ENCODE measurements at regions not wholly inside any gene's neighbourhood (a gene's known extent, or its start where the extent isn't known, plus 50 kb on each side); places are given as distances from the start of the nearest gene placed in this dataset.

DNA sequence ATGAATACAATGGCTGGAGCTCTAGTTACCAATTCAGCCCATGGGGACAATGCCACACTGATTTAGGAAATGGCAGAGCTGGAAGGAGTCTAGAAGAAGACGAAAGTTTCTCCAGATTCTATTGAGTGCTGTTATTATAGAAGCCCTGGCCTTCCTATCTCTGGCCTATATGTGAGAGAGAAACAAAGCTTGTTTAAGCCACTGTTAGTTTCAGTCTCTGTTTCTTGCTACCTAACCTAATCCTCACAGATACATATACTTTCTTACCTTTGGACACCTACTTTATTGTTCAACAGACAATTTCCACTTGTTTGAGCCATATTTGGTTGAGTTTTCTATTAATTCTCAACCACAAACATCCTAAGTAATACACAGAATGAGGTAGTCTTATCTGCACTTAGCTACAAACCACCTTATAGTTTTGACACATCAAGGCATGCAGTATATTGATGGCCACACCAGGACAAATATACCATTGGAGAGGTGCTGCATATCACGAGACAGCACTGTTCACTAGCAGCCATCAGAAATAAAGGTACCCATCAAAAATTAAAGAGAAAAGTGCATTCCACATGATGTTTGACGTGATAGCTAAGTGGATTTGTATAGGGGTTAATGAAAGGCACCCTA, 190.2 kb downstream of the SMIM20 start:
- no peak overlapping the region for H3K4me3 ChIP-seq (ENCODE audit: low read depth, low read length)

DNA sequence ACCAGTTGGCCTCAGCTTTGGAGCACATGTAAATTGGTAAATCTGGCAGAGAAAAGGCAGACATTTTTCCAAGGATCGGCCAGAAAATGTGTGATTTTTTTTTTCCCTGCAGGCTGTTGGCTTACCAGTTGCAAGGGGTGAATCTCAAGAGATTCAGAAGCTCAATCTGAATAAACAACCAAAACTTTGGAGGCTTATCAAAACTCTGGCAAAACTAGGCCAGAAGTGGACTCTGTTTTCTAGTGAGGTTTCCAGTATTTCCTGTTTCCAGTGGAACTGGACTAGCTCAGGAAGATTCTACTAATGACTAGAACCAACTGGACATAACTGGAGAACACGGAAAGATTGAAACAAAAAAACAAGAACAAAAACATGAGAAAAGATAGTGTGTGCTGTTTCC, 191.3 kb downstream of the SMIM20 start:
- TF ChIP-seq, protein P1, sequence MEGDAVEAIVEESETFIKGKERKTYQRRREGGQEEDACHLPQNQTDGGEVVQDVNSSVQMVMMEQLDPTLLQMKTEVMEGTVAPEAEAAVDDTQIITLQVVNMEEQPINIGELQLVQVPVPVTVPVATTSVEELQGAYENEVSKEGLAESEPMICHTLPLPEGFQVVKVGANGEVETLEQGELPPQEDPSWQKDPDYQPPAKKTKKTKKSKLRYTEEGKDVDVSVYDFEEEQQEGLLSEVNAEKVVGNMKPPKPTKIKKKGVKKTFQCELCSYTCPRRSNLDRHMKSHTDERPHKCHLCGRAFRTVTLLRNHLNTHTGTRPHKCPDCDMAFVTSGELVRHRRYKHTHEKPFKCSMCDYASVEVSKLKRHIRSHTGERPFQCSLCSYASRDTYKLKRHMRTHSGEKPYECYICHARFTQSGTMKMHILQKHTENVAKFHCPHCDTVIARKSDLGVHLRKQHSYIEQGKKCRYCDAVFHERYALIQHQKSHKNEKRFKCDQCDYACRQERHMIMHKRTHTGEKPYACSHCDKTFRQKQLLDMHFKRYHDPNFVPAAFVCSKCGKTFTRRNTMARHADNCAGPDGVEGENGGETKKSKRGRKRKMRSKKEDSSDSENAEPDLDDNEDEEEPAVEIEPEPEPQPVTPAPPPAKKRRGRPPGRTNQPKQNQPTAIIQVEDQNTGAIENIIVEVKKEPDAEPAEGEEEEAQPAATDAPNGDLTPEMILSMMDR (IDR thresholded peaks at IDR 0.05; ENCODE audit: low read depth, low read length) = no peak
- H3K4me3 ChIP-seq (ENCODE audit: low read depth, low read length) = no peak overlapping the region

More for the DNA sequence above, 190.2 kb downstream of the SMIM20 start:
- TF ChIP-seq, protein P1 (IDR thresholded peaks at IDR 0.05; ENCODE audit: low read depth, low read length) = no peak

DNA sequence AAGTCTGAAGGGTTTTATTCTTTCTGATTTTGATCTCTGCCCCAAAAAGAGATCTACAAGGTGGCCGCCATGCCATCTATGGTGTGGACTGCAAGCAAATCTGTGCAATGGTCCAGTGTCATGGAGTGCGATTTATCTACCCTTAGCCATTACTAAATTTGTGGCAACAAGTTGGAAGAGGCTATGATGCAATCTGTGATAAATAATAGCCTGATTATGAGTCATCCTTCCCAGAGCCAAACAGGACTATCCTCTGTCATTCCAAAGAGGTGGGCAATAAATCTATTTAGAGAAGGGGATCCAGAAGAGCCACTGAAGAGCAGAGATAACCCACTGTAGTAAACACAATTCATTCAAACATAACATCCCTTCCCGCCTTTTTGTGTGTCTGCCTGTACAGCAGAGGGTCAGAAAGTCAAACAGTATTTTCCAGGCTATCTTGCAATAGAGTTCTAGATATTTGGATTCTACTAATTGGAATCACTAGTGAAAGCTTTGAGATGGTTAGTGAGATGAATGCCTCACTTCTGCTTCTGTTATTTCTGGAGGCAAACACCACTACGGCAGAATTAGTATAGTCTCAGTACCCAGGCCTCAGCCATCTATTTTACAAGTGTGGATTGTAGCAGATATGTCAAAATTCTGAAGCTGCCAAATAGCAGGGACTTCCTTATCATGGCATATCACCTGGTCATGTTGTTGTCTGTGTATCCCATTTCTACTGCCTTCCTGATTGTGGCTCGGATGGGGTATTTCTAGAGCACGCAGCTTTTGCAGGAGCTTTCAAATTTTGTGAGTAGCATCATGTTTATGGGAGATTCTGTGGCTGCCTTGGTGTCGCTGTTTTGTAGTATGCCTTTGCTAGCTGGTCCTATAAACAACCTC, 192.0 kb downstream of the SMIM20 start:
- H3K4me3 ChIP-seq (ENCODE audit: low read depth, low read length) = no peak overlapping the region
- TF ChIP-seq, protein P1 (IDR thresholded peaks at IDR 0.05; ENCODE audit: low read depth, low read length) = no peak

DNA sequence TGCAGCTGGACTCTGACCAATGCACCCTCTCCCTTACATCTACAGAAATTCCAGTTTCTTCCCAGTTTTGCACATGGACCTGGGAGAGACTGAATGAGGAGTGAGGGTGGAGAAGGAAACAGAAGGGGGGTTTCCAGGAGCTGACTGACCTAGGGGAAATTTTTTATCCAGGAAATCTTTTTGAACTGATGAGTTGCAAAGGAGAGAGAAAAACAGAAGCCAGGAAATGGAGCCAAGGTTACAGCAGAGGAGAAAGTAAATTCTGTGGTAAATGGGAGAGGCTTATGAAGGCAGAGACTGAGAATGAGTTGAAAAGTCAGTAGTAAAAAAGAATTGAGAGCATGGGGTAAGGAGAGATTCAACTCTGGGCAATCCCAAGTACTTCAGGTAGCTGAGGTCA, 192.8 kb downstream of the SMIM20 start:
- TF ChIP-seq, protein P1 (IDR thresholded peaks at IDR 0.05; ENCODE audit: low read depth, low read length) = no peak

DNA sequence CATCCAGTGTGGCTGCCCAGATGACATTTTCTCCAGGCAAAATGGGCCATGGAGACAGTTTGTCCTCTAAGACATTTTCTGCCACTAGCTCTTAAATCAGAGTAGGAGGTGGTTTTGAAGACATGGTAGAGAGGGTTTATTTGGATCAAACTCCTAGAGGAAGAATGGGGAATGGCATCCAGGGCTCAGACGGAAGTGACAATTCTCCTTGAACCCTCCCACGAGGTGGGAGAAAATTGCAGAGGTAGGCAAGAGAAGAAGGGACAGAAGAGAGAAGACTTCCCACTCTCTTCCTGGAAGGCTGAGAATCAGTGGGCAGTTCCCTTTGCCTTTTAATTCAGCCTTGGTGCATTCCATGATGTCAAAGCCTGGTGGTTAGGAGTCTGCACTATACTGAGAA, 194.0 kb downstream of the SMIM20 start:
- TF ChIP-seq, protein P1 (IDR thresholded peaks at IDR 0.05; ENCODE audit: low read depth, low read length) = no peak
- no peak overlapping the region for H3K4me3 ChIP-seq (ENCODE audit: low read depth, low read length)

More for the DNA sequence above, 192.8 kb downstream of the SMIM20 start:
- no peak overlapping the region for H3K4me3 ChIP-seq (ENCODE audit: low read depth, low read length)

DNA sequence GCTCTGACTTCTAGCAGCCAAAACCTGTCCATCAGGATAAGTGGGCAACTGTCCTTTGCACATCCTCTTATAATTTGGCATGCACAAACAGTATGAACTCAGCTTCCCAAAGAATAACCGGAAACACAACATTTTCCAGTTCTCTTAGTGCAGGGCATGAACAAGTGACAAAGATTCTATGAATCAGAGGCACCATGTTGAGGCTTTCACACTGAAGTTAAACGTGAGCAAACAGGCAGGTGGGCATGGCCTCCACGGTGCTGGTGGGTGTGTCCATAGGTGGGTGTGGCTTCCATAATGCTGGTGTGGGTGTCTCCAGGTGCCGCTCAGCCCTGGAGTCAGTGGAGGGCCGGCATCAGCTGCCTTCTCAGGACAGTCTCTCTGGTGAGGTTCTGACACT, 196.5 kb downstream of the SMIM20 start:
- TF ChIP-seq, protein P1 (IDR thresholded peaks at IDR 0.05; ENCODE audit: low read depth, low read length) = no peak
- no peak overlapping the region for H3K4me3 ChIP-seq (ENCODE audit: low read depth, low read length)

DNA sequence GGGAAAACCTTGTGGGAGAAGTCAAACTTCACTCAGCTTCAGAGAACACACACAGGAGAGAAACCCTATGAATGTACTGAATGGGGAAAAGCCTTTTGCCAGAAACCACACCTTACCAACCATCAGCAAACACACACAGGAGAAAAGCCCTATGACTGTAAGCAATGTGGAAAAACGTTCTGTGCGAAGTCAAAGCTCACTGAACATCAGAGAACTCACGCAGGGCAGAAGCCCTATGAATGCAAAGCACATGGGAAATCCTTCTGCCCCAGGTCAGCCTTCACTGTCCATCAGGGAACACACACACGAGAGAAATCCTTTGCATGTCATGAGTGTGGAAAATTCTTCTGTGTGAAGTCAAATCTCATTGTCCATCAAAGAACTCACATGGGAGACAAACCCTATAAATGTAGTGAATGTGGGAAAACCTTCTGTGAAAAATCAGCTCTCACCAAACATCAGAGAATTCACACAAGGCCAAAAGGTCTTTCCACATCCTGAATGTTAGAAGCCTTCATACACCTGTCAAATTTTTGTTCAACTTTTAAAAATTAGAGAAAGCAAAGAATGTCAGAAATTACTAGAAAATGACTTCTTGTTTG, 199.4 kb downstream of the SMIM20 start:
- H3K4me3 ChIP-seq (ENCODE audit: low read depth, low read length) = no peak overlapping the region
- TF ChIP-seq, protein P1 (IDR thresholded peaks at IDR 0.05; ENCODE audit: low read depth, low read length) = no peak

Measured in WI38 (cell line).